HG02973 (cell line): ENCODE measurements at regions not wholly inside any gene's neighbourhood (a gene's known extent, or its start where the extent isn't known, plus 50 kb on each side); places are given as distances from the start of the nearest gene placed in this dataset.

Source experiments
- ATAC-seq: cut with Tn5 transposase; IDR thresholded peaks from one replicate; pipeline ENCODE4 v1.9.1; 2021; ENCODE audit warnings: moderate library complexity; ENCODE audit not compliant: unreplicated experiment

GRCh38 chr6:149176971-149177667 lies 140.4 kb upstream of the TAB2 start:
- ATAC-seq = no peak

GRCh38 chr6:149179431-149179830 lies 138.1 kb upstream of the TAB2 start:
- no peak for ATAC-seq

- ATAC-seq = no peak
Observed at GRCh38 chr6:149181304-149181703, 136.2 kb upstream of the TAB2 start.

GRCh38 chr6:149182262-149182661 lies 135.2 kb upstream of the TAB2 start:
- ATAC-seq = no peak

GRCh38 chr6:149184523-149184922 lies 133.0 kb upstream of the TAB2 start:
- no peak for ATAC-seq

GRCh38 chr6:149185799-149186357 lies 131.6 kb upstream of the TAB2 start:
- ATAC-seq = no peak

GRCh38 chr6:149186873-149187272 lies 130.6 kb upstream of the TAB2 start:
- ATAC-seq = no peak

GRCh38 chr6:149190224-149190831 lies 127.2 kb upstream of the TAB2 start:
- ATAC-seq = no peak

- ATAC-seq = no peak
Observed at GRCh38 chr6:149194820-149195558, 122.5 kb upstream of the TAB2 start.

- no peak for ATAC-seq
Observed at GRCh38 chr6:149196091-149196490, 121.4 kb upstream of the TAB2 start.

- no peak for ATAC-seq
Observed at GRCh38 chr6:149197482-149197881, 120.0 kb upstream of the TAB2 start.

GRCh38 chr6:149198265-149198664 lies 119.2 kb upstream of the TAB2 start:
- ATAC-seq = no peak

GRCh38 chr6:149200282-149200945 lies 117.1 kb upstream of the TAB2 start:
- no peak for ATAC-seq

GRCh38 chr6:149201068-149201655 lies 116.3 kb upstream of the TAB2 start:
- no peak for ATAC-seq

GRCh38 chr6:149202100-149202499 lies 115.4 kb upstream of the TAB2 start:
- no peak for ATAC-seq

- no peak for ATAC-seq
Observed at GRCh38 chr6:149202952-149203351, 114.6 kb upstream of the TAB2 start.

GRCh38 chr6:149203509-149203908 lies 114.0 kb upstream of the TAB2 start:
- no peak for ATAC-seq

- ATAC-seq = no peak
Observed at GRCh38 chr6:149208134-149208601, 109.3 kb upstream of the TAB2 start.

GRCh38 chr6:149209871-149210775 lies 107.4 kb upstream of the TAB2 start:
- no peak for ATAC-seq
